ENCODE measurements at regions not wholly inside any gene's neighbourhood (a gene's known extent, or its start where the extent isn't known, plus 50 kb on each side); places are given as distances from the start of the nearest gene placed in this dataset.

DNA sequence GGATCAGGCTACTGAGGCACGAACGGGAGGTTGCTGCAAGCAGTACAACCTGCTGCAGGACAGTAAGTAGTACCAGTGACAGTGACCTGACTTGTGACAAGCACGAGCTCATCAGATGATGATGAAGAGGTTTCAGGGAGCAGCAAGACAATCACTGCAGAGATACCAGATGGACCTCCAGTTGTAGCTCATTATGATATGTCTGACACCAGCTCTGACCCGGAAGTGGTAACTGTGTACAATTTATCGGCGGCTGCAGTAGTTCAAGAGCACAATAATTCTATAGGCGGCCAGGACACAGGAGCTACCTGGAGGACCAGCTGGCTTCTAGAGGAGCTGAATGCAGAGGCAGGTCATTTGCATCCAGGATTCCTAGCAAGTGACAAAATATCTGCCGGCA lies 64.0 kb upstream of the GULP1 start:
- no peak for TF ChIP-seq POLR2AphosphoS5 (IDR thresholded peaks at IDR 0.05; ENCODE audit: borderline replicate concordance, low read depth, low read length)
- TF ChIP-seq EZH2 (IDR thresholded peaks at IDR 0.05) = no peak
